Colonic mucosa (tissue), 4 donors: ENCODE measurements at regions not wholly inside any gene's neighbourhood (a gene's known extent, or its start where the extent isn't known, plus 50 kb on each side); places are given as distances from the start of the nearest gene placed in this dataset.

Experiments
- DNase-seq: peaks from one replicate; pipeline ENCODE4 v3.0.0-alpha.2; 2020
- H3K27ac ChIP-seq: fragments of 200-600 bp; one replicate; pipeline ENCODE4 v1.8.0; 2021
- H3K27me3 ChIP-seq: fragments of 200-600 bp; one replicate; pipeline ENCODE4 v1.8.0; 2021
- H3K36me3 ChIP-seq: fragments of 200-600 bp; one replicate; pipeline ENCODE4 v1.8.0; 2021
- H3K4me1 ChIP-seq: fragments of 200-600 bp; one replicate; pipeline ENCODE4 v1.8.0; 2021; ENCODE audit warnings: mild to moderate bottlenecking
- H3K4me3 ChIP-seq: fragments of 200-600 bp; one replicate; pipeline ENCODE4 v1.8.0; 2021
- H3K9ac ChIP-seq, 2 donors: one replicate each; pipeline ENCODE4 v1.7.0; 2013; ENCODE audit warnings: control low read depth in 2 of 2, low read depth in 2 of 2, low read length in 2 of 2
- H3K9me3 ChIP-seq: fragments of 200-600 bp; one replicate; pipeline ENCODE4 v1.8.0; 2021
- intact Hi-C: fragments of 100-400 bp; cut with DNase I; formaldehyde crosslinking; loops from one replicate; pipeline ENCODE4 v1.14.1; 2022
- TF ChIP-seq, protein P1 (sequence below): fragments of 200-600 bp; IDR thresholded peaks from one replicate; pipeline ENCODE4 v1.8.0; 2022; ENCODE audit warnings: antibody characterized with exemption, mild to moderate bottlenecking
- donor health status: healthy.
- donor health status: DM: no; HTN: no; CAD: no.
- donor health status: DM: no; HTN: no; CAD: no.

GRCh38 chr3:154690413-154690812 lies 260.4 kb upstream of the GPR149 start:
- DNase-seq = no peak
- no peaks in the 10 kb centered on the region for H3K27me3 ChIP-seq
- no peaks in the 10 kb centered on the region for H3K36me3 ChIP-seq
- H3K9me3 ChIP-seq = no peaks in the 10 kb centered on the region
- TF ChIP-seq, protein P1, sequence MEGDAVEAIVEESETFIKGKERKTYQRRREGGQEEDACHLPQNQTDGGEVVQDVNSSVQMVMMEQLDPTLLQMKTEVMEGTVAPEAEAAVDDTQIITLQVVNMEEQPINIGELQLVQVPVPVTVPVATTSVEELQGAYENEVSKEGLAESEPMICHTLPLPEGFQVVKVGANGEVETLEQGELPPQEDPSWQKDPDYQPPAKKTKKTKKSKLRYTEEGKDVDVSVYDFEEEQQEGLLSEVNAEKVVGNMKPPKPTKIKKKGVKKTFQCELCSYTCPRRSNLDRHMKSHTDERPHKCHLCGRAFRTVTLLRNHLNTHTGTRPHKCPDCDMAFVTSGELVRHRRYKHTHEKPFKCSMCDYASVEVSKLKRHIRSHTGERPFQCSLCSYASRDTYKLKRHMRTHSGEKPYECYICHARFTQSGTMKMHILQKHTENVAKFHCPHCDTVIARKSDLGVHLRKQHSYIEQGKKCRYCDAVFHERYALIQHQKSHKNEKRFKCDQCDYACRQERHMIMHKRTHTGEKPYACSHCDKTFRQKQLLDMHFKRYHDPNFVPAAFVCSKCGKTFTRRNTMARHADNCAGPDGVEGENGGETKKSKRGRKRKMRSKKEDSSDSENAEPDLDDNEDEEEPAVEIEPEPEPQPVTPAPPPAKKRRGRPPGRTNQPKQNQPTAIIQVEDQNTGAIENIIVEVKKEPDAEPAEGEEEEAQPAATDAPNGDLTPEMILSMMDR = no peak
- H3K4me3 ChIP-seq = no peak overlapping the region
- no peak overlapping the region for H3K9ac ChIP-seq
- H3K27ac ChIP-seq = no peak overlapping the region
- intact Hi-C loops = no loop called here
- no peaks in the 10 kb centered on the region for H3K4me1 ChIP-seq

GRCh38 chr3:154684440-154684839 lies 254.4 kb upstream of the GPR149 start:
- intact Hi-C loops = no loop called here
- Histone ChIP-seq H3K4me3 (no peak overlapping the region), H3K36me3 (no peaks in the 10 kb centered on the region), H3K27me3 (no peaks in the 10 kb centered on the region), H3K9ac (no peak overlapping the region), H3K27ac (no peak overlapping the region), H3K4me1 (no peaks in the 10 kb centered on the region), H3K9me3 (no peaks in the 10 kb centered on the region)
- TF ChIP-seq, protein P1 = no peak
- no peak for DNase-seq

- intact Hi-C loops = no loop called here
- no peaks in the 10 kb centered on the region for H3K9me3 ChIP-seq
- H3K36me3 ChIP-seq = no peaks in the 10 kb centered on the region
- H3K27ac ChIP-seq = no peak overlapping the region
- H3K27me3 ChIP-seq = no peaks in the 10 kb centered on the region
- H3K9ac ChIP-seq = no peak overlapping the region
- no peaks in the 10 kb centered on the region for H3K4me1 ChIP-seq
- TF ChIP-seq, protein P1 = no peak
- no peak overlapping the region for H3K4me3 ChIP-seq
- no peak for DNase-seq
Measured at GRCh38 chr3:154684021-154684420, 254.0 kb upstream of the GPR149 start.

- Histone ChIP-seq H3K4me1 (no peaks in the 10 kb centered on the region), H3K9me3 (no peaks in the 10 kb centered on the region), H3K27me3 (no peaks in the 10 kb centered on the region), H3K9ac (no peak overlapping the region), H3K4me3 (no peak overlapping the region), H3K27ac (no peak overlapping the region), H3K36me3 (no peaks in the 10 kb centered on the region)
- TF ChIP-seq, protein P1 = no peak
- intact Hi-C loops = no loop called here
- DNase-seq = no peak
Measured at GRCh38 chr3:154678041-154678654, 248.2 kb upstream of the GPR149 start.

DNA sequence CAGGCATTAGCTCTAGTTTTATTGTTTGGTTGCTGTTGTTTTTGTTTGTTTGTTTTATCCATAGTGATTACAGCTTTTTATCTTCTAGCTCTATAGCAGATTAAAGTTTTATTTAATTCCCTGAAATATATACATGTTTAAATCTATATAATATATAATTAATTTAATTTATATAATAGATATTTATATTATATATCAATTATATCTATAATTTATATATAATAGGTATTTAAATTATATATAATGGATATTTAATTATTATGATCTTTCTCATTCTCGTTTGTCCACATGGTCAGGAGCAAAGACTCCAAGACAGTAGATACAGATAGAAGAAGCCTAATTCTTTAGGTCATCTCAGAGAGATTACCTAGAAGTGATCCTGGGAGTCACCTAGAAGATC lies 238.8 kb upstream of the GPR149 start:
- Histone ChIP-seq H3K4me3 (no peak overlapping the region), H3K27ac (no peak overlapping the region), H3K36me3 (no peaks in the 10 kb centered on the region), H3K9me3 (no peaks in the 10 kb centered on the region), H3K4me1 (no peaks in the 10 kb centered on the region), H3K27me3 (no peaks in the 10 kb centered on the region), H3K9ac (no peak overlapping the region)
- no peak for DNase-seq
- intact Hi-C loops = no loop called here
- TF ChIP-seq, protein P1 = no peak
